ENCODE measurements at regions not wholly inside any gene's neighbourhood (a gene's known extent, or its start where the extent isn't known, plus 50 kb on each side); places are given as distances from the start of the nearest gene placed in this dataset.

- Mint-ChIP-seq H3K9me3 (no peaks in the 10 kb centered on the region), H3K36me3 (ENCODE audit: low read depth) (no peaks in the 10 kb centered on the region), H3K27me3 (no peaks in the 10 kb centered on the region), H3K4me1 (no peaks in the 10 kb centered on the region), H3K27ac (no peak overlapping the region), H3K4me3 (no peak overlapping the region)
- no peak for TF ChIP-seq CTCF (IDR thresholded peaks at IDR 0.05)
- no peak for DNase-seq
- no peak for ATAC-seq (ENCODE audit: low read depth)
- CTCF ChIA-PET = no interaction called here
- POLR2A ChIA-PET = no interaction called here
- intact Hi-C loops (cut with micrococcal nuclease) = no loop called here
Observed at GRCh38 chr12:87238466-87238865, 790.7 kb downstream of the C12orf50 start.

- no peaks in the 10 kb centered on the region for H3K9me3 Mint-ChIP-seq
- H3K4me3 Mint-ChIP-seq = no peak overlapping the region
- ChIA-PET CTCF (no interaction called here), POLR2A (no interaction called here)
- ATAC-seq (ENCODE audit: low read depth) = no peak
- TF ChIP-seq CTCF (IDR thresholded peaks at IDR 0.05) = no peak
- no peaks in the 10 kb centered on the region for H3K36me3 Mint-ChIP-seq (ENCODE audit: low read depth)
- DNase-seq = no peak
- no peaks in the 10 kb centered on the region for H3K27me3 Mint-ChIP-seq
- no peak overlapping the region for H3K27ac Mint-ChIP-seq
- no peaks in the 10 kb centered on the region for H3K4me1 Mint-ChIP-seq
- intact Hi-C loops (cut with micrococcal nuclease) = no loop called here
Observed at GRCh38 chr12:87234898-87235297, 794.3 kb downstream of the C12orf50 start.

- intact Hi-C loops (cut with micrococcal nuclease) = no loop called here
- Mint-ChIP-seq H3K36me3 (ENCODE audit: low read depth) (no peaks in the 10 kb centered on the region), H3K27ac (no peak overlapping the region), H3K9me3 (no peaks in the 10 kb centered on the region), H3K4me3 (no peak overlapping the region), H3K4me1 (no peaks in the 10 kb centered on the region), H3K27me3 (no peaks in the 10 kb centered on the region)
- no peak for TF ChIP-seq CTCF (IDR thresholded peaks at IDR 0.05)
- ChIA-PET POLR2A (no interaction called here), CTCF (no interaction called here)
- ATAC-seq (ENCODE audit: low read depth) (no peak), DNase-seq (no peak)
Observed at GRCh38 chr12:87233671-87234070, 795.5 kb downstream of the C12orf50 start.

GRCh38 chr12:87231818-87232217, 797.4 kb downstream of the C12orf50 start:
- intact Hi-C loops (cut with micrococcal nuclease) = no loop called here
- no peaks in the 10 kb centered on the region for H3K36me3 Mint-ChIP-seq (ENCODE audit: low read depth)
- CTCF ChIA-PET = no interaction called here

GRCh38 chr12:87230441-87230840, 798.8 kb downstream of the C12orf50 start:
- Mint-ChIP-seq H3K27me3 (no peaks in the 10 kb centered on the region), H3K4me1 (no peaks in the 10 kb centered on the region), H3K36me3 (ENCODE audit: low read depth) (no peaks in the 10 kb centered on the region), H3K27ac (no peak overlapping the region), H3K4me3 (no peak overlapping the region), H3K9me3 (no peaks in the 10 kb centered on the region)
- ChIA-PET CTCF (no interaction called here), POLR2A (no interaction called here)
- no peak for ATAC-seq (ENCODE audit: low read depth)
- intact Hi-C loops (cut with micrococcal nuclease) = no loop called here
- no peak for TF ChIP-seq CTCF (IDR thresholded peaks at IDR 0.05)
- DNase-seq = no peak

More at GRCh38 chr12:87231818-87232217, 797.4 kb downstream of the C12orf50 start:
- POLR2A ChIA-PET = no interaction called here
- no peaks in the 10 kb centered on the region for H3K4me1 Mint-ChIP-seq
- H3K9me3 Mint-ChIP-seq = no peaks in the 10 kb centered on the region
- H3K4me3 Mint-ChIP-seq = no peak overlapping the region
- DNase-seq (no peak), ATAC-seq (ENCODE audit: low read depth) (no peak)
- no peak for TF ChIP-seq CTCF (IDR thresholded peaks at IDR 0.05)
- no peak overlapping the region for H3K27ac Mint-ChIP-seq
- no peaks in the 10 kb centered on the region for H3K27me3 Mint-ChIP-seq
